ENCODE measurements at regions not wholly inside any gene's neighbourhood (a gene's known extent, or its start where the extent isn't known, plus 50 kb on each side); places are given as distances from the start of the nearest gene placed in this dataset.

- TF ChIP-seq POLR2A (IDR thresholded peaks at IDR 0.05; ENCODE audit: extremely low read depth, insufficient read length), result no peak
- H3K4me3 ChIP-seq (ENCODE audit: low read depth, low read length), result no peak overlapping the region
- DNase-seq (ENCODE audit: low read depth), result no peak
Measured at GRCh38 chr10:131692686-131693334, 208.0 kb upstream of the PPP2R2D start.

- DNase-seq (ENCODE audit: low read depth), result no peak
- H3K4me3 ChIP-seq (ENCODE audit: low read depth, low read length), result no peak overlapping the region
- TF ChIP-seq POLR2A (IDR thresholded peaks at IDR 0.05; ENCODE audit: extremely low read depth, insufficient read length) (no peak), MYC (IDR thresholded peaks at IDR 0.05; ENCODE audit: low read depth, low read length) (no peak), CTCF (IDR thresholded peaks at IDR 0.05; ENCODE audit: low read depth, low read length) (no peak)
Measured at GRCh38 chr10:131693766-131694165, 207.0 kb upstream of the PPP2R2D start.

GRCh38 chr10:131694168-131694780 is 206.5 kb upstream of the PPP2R2D start:
- no peak for DNase-seq (ENCODE audit: low read depth)
- TF ChIP-seq POLR2A (IDR thresholded peaks at IDR 0.05; ENCODE audit: extremely low read depth, insufficient read length), result no peak
- TF ChIP-seq MAX (IDR thresholded peaks at IDR 0.05; ENCODE audit: low read depth, low read length), result no peak
- no peak for TF ChIP-seq CTCF (IDR thresholded peaks at IDR 0.05; ENCODE audit: low read depth, low read length)
- no peak for TF ChIP-seq MYC (IDR thresholded peaks at IDR 0.05; ENCODE audit: low read depth, low read length)
- no peak overlapping the region for H3K4me3 ChIP-seq (ENCODE audit: low read depth, low read length)

GRCh38 chr10:131694781-131695495 is 205.9 kb upstream of the PPP2R2D start:
- no peak for DNase-seq (ENCODE audit: low read depth)

GRCh38 chr10:131695496-131696165 is 205.2 kb upstream of the PPP2R2D start:
- no peak overlapping the region for H3K4me3 ChIP-seq (ENCODE audit: low read depth, low read length)
- DNase-seq (ENCODE audit: low read depth), result no peak
- TF ChIP-seq MAX (IDR thresholded peaks at IDR 0.05; ENCODE audit: low read depth, low read length), result no peak
- TF ChIP-seq CTCF (IDR thresholded peaks at IDR 0.05; ENCODE audit: low read depth, low read length), result no peak
- no peak for TF ChIP-seq MYC (IDR thresholded peaks at IDR 0.05; ENCODE audit: low read depth, low read length)
- no peak for TF ChIP-seq POLR2A (IDR thresholded peaks at IDR 0.05; ENCODE audit: extremely low read depth, insufficient read length)

More at GRCh38 chr10:131694781-131695495, 205.9 kb upstream of the PPP2R2D start:
- TF ChIP-seq POLR2A (IDR thresholded peaks at IDR 0.05; ENCODE audit: extremely low read depth, insufficient read length) (no peak), CTCF (IDR thresholded peaks at IDR 0.05; ENCODE audit: low read depth, low read length) (no peak), MAX (IDR thresholded peaks at IDR 0.05; ENCODE audit: low read depth, low read length) (no peak), MYC (IDR thresholded peaks at IDR 0.05; ENCODE audit: low read depth, low read length) (no peak)
- H3K4me3 ChIP-seq (ENCODE audit: low read depth, low read length), result no peak overlapping the region

Measured in NB4 (cell line).